Spleen (tissue), 11 donors: ENCODE measurements at regions not wholly inside any gene's neighbourhood (a gene's known extent, or its start where the extent isn't known, plus 50 kb on each side); places are given as distances from the start of the nearest gene placed in this dataset.

ENCODE experiments used
- DNase-seq: peaks from one replicate; pipeline ENCODE4 v3.0.0-alpha.2; 2020
- H3K27ac ChIP-seq, 8 donors: fragments of 200-600 bp; sonication (generic) in 7 of 8; 1 replicate in 4 of 8; 2 replicates in 4 of 8; pipeline versions ENCODE4 v1.5.0 to v1.8.0; 2016 to 2021; ENCODE audit warnings: inconsistent platforms in 4 of 8, mild to moderate bottlenecking in 4 of 8, moderate library complexity in 1 of 8
- H3K27me3 ChIP-seq, 7 donors: fragments of 200-600 bp; sonication (generic) in 6 of 7; replicated peaks in 1 of 7; 1 replicate in 4 of 7; 2 replicates in 3 of 7; pipeline versions ENCODE4 v1.5.0 to v1.8.0; 2016 to 2021; ENCODE audit warnings: inconsistent platforms in 3 of 7, mild to moderate bottlenecking in 1 of 7
- H3K36me3 ChIP-seq, 6 donors: fragments of 200-600 bp; sonication (generic) in 5 of 6; 1 replicate in 4 of 6; 2 replicates in 2 of 6; pipeline versions ENCODE4 v1.5.0 to v1.8.0; 2016 to 2021; ENCODE audit warnings: inconsistent platforms in 2 of 6
- H3K4me1 ChIP-seq, 6 donors: fragments of 200-600 bp; sonication (generic) in 5 of 6; 1 replicate in 3 of 6; 2 replicates in 3 of 6; pipeline versions ENCODE4 v1.5.0 to v1.8.0; 2016 to 2021; ENCODE audit warnings: inconsistent platforms in 3 of 6
- H3K4me3 ChIP-seq, 8 donors: fragments of 200-600 bp; sonication (generic) in 7 of 8; 1 replicate in 4 of 8; 2 replicates in 4 of 8; pipeline versions ENCODE4 v1.5.0 to v1.8.0; 2016 to 2021; ENCODE audit warnings: inconsistent platforms in 4 of 8, mild to moderate bottlenecking in 4 of 8, moderate library complexity in 2 of 8
- H3K9me3 ChIP-seq, 8 donors: fragments of 200-600 bp; sonication (generic) in 7 of 8; 1 replicate in 4 of 8; 2 replicates in 4 of 8; pipeline versions ENCODE4 v1.5.0 to v1.8.0; 2016 to 2021; ENCODE audit warnings: inconsistent platforms in 4 of 8
- POLR2A ChIP-seq, 3 donors: fragments of 450-650 bp; IDR thresholded peaks; one replicate each; pipeline ENCODE4 v1.5.1; 2017; ENCODE audit warnings: antibody characterized with exemption in 3 of 3, mild to moderate bottlenecking in 1 of 3
- POLR2AphosphoS5 ChIP-seq, 3 donors: sonication (generic); formaldehyde crosslinking; IDR thresholded peaks; one replicate each; pipeline ENCODE4 v1.5.1; 2017; ENCODE audit warnings: antibody characterized with exemption in 3 of 3
- WGBS, 5 donors: extraction: QIAGEN DNeasy Blood & Tissue Kit in 3 of 5; methylation state at CpG; one replicate each; pipeline versions ENCODE4 v1.1.5 to v1.1.7; 2013 to 2018; 5-methylcytosine and 5-hydroxymethylcytosine counted together
- intact Hi-C: fragments of 100-400 bp; cut with DNase I; formaldehyde crosslinking; loops from one replicate; pipeline ENCODE4 v1.15.0; 2023; ENCODE audit warnings: low total_unique reads
- TF ChIP-seq, protein P1 (sequence below), 11 experiments: fragments of 200-600 bp in 7 of 11; fragments of 450-650 bp in 4 of 11; sonication (generic) in 4 of 11; IDR thresholded peaks in 8 of 11; conservative IDR thresholded peaks in 3 of 11; 1 replicate in 7 of 11; 2 replicates in 4 of 11; pipeline versions ENCODE4 v1.4.0 to v1.8.0; 2016 to 2021; ENCODE audit warnings: antibody characterized with exemption in 11 of 11, inconsistent platforms in 4 of 11, mild to moderate bottlenecking in 1 of 11
- donor health status: healthy with polysubstance abuse.
- donor health status: DM: no; HTN: no; CAD: no; lungs with moderate emphysema.
- donor health status: DM: no; HTN: no; CAD: no.
- donor health status: Bipolar disorder and iron deficiency.
- donor health status: healthy.
- donor health status: DM: no; HTN: no; CAD: no.
- donor health status: DM: yes; HTN: yes; CAD: no.

GRCh38 chr9:79279356-79279755, 292.4 kb upstream of the TLE4 start:
- WGBS, 5 donors = 42 to 72% (median 66%) methylated on average over 1 of the region's 1 CpG
- no peaks in the 10 kb centered on the region for H3K4me1 ChIP-seq

DNA sequence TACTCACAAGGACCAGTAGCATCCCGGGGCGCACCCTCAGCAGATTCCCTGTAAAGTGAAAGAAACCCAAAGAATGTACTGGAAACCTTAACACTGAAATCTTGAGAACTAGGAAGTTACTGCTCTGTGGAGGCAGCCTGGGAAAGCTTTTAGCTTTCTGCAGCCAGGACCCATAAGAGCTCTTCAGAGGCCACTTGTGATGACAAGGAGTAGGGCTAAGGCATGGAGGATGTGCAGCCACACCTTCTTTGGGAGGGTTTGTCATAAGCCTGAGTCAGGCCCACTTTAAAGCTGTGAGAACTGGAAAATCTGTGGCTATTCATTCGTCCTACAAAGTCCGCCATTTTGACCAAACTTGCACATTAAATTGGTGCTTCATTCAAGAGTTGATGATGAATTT, 291.1 kb upstream of the TLE4 start:
- H3K4me3 ChIP-seq = no peak overlapping the region
- no peaks in the 10 kb centered on the region for H3K36me3 ChIP-seq
- H3K27ac ChIP-seq = no peak overlapping the region
- TF ChIP-seq POLR2AphosphoS5 (IDR thresholded peaks at IDR 0.05) (no peak), POLR2A (IDR thresholded peaks at IDR 0.05) (no peak)
- TF ChIP-seq, protein P1, sequence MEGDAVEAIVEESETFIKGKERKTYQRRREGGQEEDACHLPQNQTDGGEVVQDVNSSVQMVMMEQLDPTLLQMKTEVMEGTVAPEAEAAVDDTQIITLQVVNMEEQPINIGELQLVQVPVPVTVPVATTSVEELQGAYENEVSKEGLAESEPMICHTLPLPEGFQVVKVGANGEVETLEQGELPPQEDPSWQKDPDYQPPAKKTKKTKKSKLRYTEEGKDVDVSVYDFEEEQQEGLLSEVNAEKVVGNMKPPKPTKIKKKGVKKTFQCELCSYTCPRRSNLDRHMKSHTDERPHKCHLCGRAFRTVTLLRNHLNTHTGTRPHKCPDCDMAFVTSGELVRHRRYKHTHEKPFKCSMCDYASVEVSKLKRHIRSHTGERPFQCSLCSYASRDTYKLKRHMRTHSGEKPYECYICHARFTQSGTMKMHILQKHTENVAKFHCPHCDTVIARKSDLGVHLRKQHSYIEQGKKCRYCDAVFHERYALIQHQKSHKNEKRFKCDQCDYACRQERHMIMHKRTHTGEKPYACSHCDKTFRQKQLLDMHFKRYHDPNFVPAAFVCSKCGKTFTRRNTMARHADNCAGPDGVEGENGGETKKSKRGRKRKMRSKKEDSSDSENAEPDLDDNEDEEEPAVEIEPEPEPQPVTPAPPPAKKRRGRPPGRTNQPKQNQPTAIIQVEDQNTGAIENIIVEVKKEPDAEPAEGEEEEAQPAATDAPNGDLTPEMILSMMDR (IDR thresholded peaks at IDR 0.05 in 8 of 11, conservative IDR thresholded peaks at IDR 0.05 in 3 of 11) = no peak
- H3K27me3 ChIP-seq = no peaks in the 10 kb centered on the region
- H3K4me1 ChIP-seq = no peaks in the 10 kb centered on the region
- intact Hi-C loops = no loop called here
- 95 to 99% (median 97%) methylated on average over 4 of the region's 4 CpGs for WGBS, 5 donors
- H3K9me3 ChIP-seq = no peaks in the 10 kb centered on the region
- no peak for DNase-seq

More at GRCh38 chr9:79279356-79279755, 292.4 kb upstream of the TLE4 start:
- DNase-seq = no peak
- intact Hi-C loops = no loop called here
- no peaks in the 10 kb centered on the region for H3K9me3 ChIP-seq
- no peak overlapping the region for H3K4me3 ChIP-seq
- no peaks in the 10 kb centered on the region for H3K36me3 ChIP-seq
- no peaks in the 10 kb centered on the region for H3K27me3 ChIP-seq
- TF ChIP-seq, protein P1 (IDR thresholded peaks at IDR 0.05 in 8 of 11, conservative IDR thresholded peaks at IDR 0.05 in 3 of 11) = no peak
- TF ChIP-seq POLR2A (IDR thresholded peaks at IDR 0.05) = no peak
- no peak for TF ChIP-seq POLR2AphosphoS5 (IDR thresholded peaks at IDR 0.05)
- no peak overlapping the region for H3K27ac ChIP-seq

DNA sequence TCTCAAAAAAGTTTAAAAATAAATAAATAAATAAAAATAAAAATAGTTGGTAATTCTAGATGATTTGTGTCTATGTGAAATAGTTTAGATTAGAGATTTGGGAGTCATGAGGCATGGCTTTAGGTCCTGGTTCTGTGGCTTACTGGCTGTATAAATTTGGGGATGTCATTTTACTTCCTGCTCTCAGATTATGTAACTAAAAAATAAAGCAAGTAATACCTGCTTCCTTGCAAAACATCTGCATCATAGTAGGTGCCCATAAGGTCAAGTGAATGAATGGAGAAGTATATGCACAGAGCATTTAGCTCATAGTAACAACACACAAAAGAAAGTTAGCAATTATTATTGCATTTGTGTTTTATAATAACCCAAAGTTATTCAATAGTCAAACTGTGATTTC, 287.7 kb upstream of the TLE4 start:
- intact Hi-C loops = no loop called here
- H3K36me3 ChIP-seq = no peaks in the 10 kb centered on the region
- H3K4me1 ChIP-seq = peaks cover 0 to 3% (median 0%) of the 10 kb centered on the region in 6 donors
- no peak overlapping the region for H3K27ac ChIP-seq
- no peak overlapping the region for H3K4me3 ChIP-seq
- H3K27me3 ChIP-seq = no peaks in the 10 kb centered on the region
- TF ChIP-seq, protein P1 (IDR thresholded peaks at IDR 0.05 in 8 of 11, conservative IDR thresholded peaks at IDR 0.05 in 3 of 11) = no peak
- TF ChIP-seq POLR2A (IDR thresholded peaks at IDR 0.05) (no peak), POLR2AphosphoS5 (IDR thresholded peaks at IDR 0.05) (no peak)
- no peak for DNase-seq
- no peaks in the 10 kb centered on the region for H3K9me3 ChIP-seq

GRCh38 chr9:79286992-79287707, 284.6 kb upstream of the TLE4 start:
- Histone ChIP-seq H3K4me3 (no peak overlapping the region), H3K4me1 (peaks cover 0 to 3% (median 0%) of the 10 kb centered on the region in 6 donors), H3K27me3 (no peaks in the 10 kb centered on the region), H3K9me3 (no peaks in the 10 kb centered on the region), H3K27ac (no peak overlapping the region), H3K36me3 (no peaks in the 10 kb centered on the region)
- no peak for DNase-seq
- WGBS, 5 donors = 33 to 47% (median 42%) methylated on average over 7 of the region's 7 CpGs
- intact Hi-C loops = no loop called here
- no peak for TF ChIP-seq POLR2A (IDR thresholded peaks at IDR 0.05)
- TF ChIP-seq, protein P1 (IDR thresholded peaks at IDR 0.05 in 8 of 11, conservative IDR thresholded peaks at IDR 0.05 in 3 of 11) = no peak
- TF ChIP-seq POLR2AphosphoS5 (IDR thresholded peaks at IDR 0.05) = no peak
